ENCODE measurements at regions not wholly inside any gene's neighbourhood (a gene's known extent, or its start where the extent isn't known, plus 50 kb on each side); places are given as distances from the start of the nearest gene placed in this dataset.

DNA sequence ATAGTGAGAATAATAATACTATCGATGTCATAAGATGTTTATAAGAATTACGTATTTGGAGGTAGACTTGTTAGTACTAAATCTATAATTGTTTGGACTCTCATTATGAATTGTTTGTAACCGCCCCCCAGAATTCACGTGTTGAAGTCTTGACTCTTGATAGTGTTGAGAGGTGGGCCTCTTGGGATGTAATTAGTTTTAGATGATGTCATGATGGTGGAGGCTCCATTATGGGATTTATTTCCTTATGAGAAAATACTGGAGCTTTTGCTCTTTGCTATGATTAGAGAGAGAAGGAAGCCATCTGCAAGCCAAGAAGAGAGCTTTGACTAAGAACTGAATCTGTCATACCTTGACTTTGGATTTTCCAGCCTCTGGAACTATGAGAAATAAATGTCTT, 142.2 kb downstream of the PRDM9 start:
- no peak overlapping the region for H3K4me3 ChIP-seq
- DNase-seq (ENCODE audit: low spot score in 2 of 2): no peak
- H3K4me1 ChIP-seq: no peaks in the 10 kb centered on the region
- H3K9me3 ChIP-seq: no peaks in the 10 kb centered on the region
- in situ Hi-C loops (cut with MboI; ENCODE audit: low sequenced_read_pairs): no loop called here
- H3K36me3 ChIP-seq (replicated peaks): no peaks in the 10 kb centered on the region
- no peaks in the 10 kb centered on the region for H3K27me3 ChIP-seq (ENCODE audit: low read depth)

DNA sequence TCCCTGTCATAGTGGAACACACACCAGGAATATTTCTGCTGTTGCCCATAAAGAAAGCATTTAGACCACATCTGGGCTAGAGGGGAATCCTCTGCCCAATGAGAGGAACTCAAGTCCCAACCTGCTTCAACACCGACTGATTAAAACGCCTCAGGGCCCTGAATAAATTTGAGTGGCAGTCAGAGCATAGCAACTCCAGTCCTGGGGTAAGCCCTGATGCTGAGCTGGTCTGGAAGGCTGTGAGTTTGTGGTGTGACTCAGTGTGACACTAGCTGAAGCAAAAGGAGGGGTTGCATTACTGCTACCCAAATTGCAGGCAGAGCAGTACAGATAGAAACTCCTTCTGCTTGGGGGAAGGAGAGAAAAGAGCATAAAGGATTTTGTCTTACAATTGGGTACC, 148.3 kb downstream of the PRDM9 start:
- DNase-seq (ENCODE audit: low spot score in 2 of 2): no peak
- Histone ChIP-seq H3K4me3 (no peak overlapping the region), H3K4me1 (no peaks in the 10 kb centered on the region), H3K9me3 (no peaks in the 10 kb centered on the region), H3K36me3 (replicated peaks) (no peaks in the 10 kb centered on the region), H3K27me3 (ENCODE audit: low read depth) (no peaks in the 10 kb centered on the region)
- in situ Hi-C loops (cut with MboI; ENCODE audit: low sequenced_read_pairs): no loop called here

DNA sequence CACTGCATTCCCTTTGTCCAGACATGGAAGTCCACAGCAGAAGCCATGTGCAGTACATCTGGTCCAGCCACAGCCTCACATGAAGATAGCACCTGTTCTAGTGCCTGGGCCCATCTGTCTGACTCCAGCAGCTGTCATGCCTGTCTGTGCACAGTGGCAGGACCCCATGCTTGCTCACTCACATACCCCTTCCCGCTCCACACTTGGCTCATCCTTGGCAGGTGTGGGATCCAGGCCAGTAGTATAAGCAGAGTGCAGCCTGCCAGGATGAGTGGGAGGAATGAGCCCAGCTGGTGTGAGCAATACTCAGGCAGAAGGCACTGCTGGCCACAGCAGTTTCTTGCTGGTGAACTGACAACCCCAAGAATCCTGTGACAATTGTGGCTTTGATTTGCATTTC, 168.0 kb downstream of the PRDM9 start:
- in situ Hi-C loops (cut with MboI; ENCODE audit: low sequenced_read_pairs): no loop called here
- DNase-seq (ENCODE audit: low spot score in 2 of 2): no peak

DNA sequence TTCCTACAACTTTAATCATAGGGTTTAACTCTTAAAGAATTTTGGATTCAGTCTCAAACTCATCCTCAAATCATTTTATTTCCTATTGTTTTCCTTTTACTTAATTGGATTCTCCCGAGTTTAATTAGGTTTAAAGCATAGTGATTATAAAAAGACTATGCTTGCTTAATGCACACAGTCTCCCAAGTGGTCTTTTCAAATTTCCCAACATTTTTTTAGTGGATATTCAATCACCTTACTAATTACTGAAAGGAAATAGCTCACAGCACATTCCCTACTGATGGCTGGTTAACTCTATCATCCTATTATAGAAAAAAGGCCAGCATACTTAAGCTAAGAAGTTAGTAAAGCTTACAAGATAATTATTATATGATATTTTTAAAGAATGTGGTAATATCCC, 170.6 kb downstream of the PRDM9 start:
- Histone ChIP-seq H3K4me1 (no peaks in the 10 kb centered on the region), H3K36me3 (replicated peaks) (no peaks in the 10 kb centered on the region), H3K9me3 (no peaks in the 10 kb centered on the region), H3K27me3 (ENCODE audit: low read depth) (no peaks in the 10 kb centered on the region; the same call in 1 of the 2 replicates), H3K4me3 (no peak overlapping the region)
- in situ Hi-C loops (cut with MboI; ENCODE audit: low sequenced_read_pairs): no loop called here
- DNase-seq (ENCODE audit: low spot score in 2 of 2): no peak

More for the DNA sequence above, 168.0 kb downstream of the PRDM9 start:
- Histone ChIP-seq H3K4me3 (no peak overlapping the region), H3K27me3 (ENCODE audit: low read depth) (no peaks in the 10 kb centered on the region), H3K36me3 (replicated peaks) (no peaks in the 10 kb centered on the region), H3K9me3 (no peaks in the 10 kb centered on the region), H3K4me1 (no peaks in the 10 kb centered on the region)

DNA sequence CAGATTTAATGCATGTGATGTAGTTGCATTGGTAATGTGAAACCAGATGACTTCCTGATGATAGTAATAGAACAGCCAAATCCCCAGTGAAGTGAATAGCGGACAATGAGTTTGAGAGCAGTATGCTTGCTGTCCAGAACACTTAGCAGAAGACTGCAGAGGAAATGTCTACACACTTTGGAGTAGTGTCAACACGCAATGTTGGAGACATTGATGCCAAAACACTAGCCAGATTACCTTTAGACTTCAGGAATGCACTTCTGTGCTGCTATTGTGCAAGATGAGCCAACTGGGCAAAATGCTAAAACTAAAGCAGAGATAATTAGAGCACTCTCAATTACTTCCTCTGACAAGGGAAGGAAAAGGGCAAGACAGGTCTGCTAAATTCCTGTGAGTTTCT, 176.7 kb downstream of the PRDM9 start:
- DNase-seq (ENCODE audit: low spot score in 2 of 2): no peak
- Histone ChIP-seq H3K36me3 (replicated peaks) (no peaks in the 10 kb centered on the region), H3K4me3 (no peak overlapping the region), H3K27me3 (ENCODE audit: low read depth) (no peaks in the 10 kb centered on the region; the same call in 1 of the 2 replicates), H3K4me1 (no peaks in the 10 kb centered on the region), H3K9me3 (no peaks in the 10 kb centered on the region)
- in situ Hi-C loops (cut with MboI; ENCODE audit: low sequenced_read_pairs): no loop called here

DNA sequence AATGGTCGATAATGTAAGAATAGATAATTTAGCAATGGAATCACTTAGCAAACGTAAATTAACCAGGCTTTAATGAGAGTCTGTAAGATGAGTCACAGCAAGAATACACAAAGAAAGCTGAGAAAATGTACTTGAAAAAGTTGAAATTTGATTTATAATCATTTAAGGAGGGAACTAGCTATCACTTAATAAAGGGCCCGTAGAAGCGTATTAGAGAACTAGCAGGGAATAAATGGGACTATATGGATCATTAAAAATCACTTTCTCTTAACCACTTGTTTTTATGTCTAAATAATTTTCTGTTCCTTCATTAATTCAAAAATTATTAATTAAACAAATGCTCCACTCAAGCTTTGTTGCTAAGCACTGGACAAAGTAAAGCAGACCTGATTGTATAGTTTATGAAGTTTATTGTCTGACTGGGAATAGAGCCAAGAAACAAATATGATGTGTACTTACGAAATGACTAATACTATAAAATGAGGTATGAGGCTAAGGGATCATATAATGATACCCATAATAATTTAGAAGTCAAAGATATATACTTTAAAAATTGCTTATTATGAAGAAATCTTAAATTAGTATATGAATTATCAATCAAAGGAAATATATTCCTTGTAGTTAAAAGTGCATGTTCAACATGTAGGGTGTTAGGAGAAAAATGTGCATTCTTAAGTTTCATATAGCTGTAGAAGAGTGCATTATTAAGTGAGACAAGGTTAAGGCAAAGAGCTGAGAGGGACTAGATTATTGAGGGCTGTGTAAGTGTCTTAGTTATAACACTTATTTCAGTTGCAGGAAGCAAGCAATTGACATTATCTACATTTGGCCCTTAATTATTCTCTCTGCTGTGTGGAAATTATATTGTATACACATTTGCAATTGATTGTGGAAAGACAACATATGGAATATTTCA, 196.8 kb downstream of the PRDM9 start:
- in situ Hi-C loops (cut with MboI; ENCODE audit: low sequenced_read_pairs): no loop called here
- DNase-seq (ENCODE audit: low spot score in 2 of 2): no peak
- H3K4me1 ChIP-seq: no peaks in the 10 kb centered on the region
- H3K4me3 ChIP-seq: no peak overlapping the region
- H3K27me3 ChIP-seq (ENCODE audit: low read depth): no peaks in the 10 kb centered on the region
- no peaks in the 10 kb centered on the region for H3K9me3 ChIP-seq
- H3K36me3 ChIP-seq (replicated peaks): no peaks in the 10 kb centered on the region

DNA sequence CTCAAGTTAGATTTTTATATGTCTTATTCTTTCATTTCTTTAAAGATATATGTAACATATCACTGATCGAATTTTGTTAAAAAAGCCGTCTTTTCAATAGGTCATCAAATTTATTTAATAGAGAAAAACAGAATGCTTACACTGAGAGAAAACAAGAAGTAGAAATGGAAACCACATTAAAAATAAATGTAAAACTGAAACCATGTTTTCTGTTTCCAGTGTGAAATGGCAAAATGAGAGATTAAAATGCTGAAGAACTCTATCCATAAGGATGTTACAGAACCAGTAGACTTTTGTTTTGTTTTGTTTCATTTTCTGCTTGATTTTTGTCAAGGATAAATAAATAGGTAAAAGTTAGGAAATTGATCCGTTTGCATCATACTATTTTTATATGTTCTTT, 210.1 kb downstream of the PRDM9 start:
- no peak overlapping the region for H3K4me3 ChIP-seq
- H3K9me3 ChIP-seq: no peaks in the 10 kb centered on the region
- in situ Hi-C loops (cut with MboI; ENCODE audit: low sequenced_read_pairs): no loop called here
- no peak for DNase-seq (ENCODE audit: low spot score in 2 of 2)
- no peaks in the 10 kb centered on the region for H3K36me3 ChIP-seq (replicated peaks)
- no peaks in the 10 kb centered on the region for H3K27me3 ChIP-seq (ENCODE audit: low read depth)
- no peaks in the 10 kb centered on the region for H3K4me1 ChIP-seq

DNA sequence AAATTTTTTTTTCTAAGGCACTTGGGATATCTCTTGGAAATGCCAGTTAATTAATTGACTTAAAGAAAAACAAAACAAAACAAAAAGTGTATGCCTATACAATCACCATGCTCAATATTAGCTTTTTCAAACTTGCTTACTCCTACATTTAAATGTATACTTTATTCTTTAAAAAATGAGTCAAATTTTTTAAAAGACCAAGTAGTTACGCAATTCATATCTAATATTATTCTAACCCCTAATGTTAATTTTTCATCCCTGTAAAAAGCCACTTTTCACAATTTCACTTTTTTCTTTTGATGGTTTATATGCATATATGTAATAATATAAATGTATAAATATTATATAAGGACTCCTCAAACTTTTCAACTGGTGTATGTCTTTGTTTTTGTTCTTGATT, 211.2 kb downstream of the PRDM9 start:
- Histone ChIP-seq H3K36me3 (replicated peaks) (no peaks in the 10 kb centered on the region), H3K4me1 (no peaks in the 10 kb centered on the region), H3K9me3 (no peaks in the 10 kb centered on the region), H3K4me3 (no peak overlapping the region), H3K27me3 (ENCODE audit: low read depth) (no peaks in the 10 kb centered on the region)
- in situ Hi-C loops (cut with MboI; ENCODE audit: low sequenced_read_pairs): no loop called here
- DNase-seq (ENCODE audit: low spot score in 2 of 2): no peak

DNA sequence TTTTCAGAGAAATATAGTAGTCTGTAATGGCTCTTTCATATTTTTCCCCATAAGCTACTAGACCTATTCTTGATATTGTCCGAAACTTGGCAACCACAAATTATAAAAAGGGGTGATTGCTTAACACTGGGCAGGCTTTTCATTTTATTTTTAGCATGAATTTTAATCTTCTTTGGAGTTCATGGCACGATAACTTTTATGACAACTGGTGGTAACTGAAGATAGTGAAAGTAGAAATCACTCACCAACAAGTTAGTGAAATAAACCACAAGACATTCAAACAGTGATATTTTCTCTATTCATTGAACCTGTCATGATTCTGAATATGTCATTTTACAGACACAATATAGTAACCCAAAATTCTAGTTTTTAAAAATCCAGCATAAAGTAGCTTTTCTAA, 213.9 kb downstream of the PRDM9 start:
- in situ Hi-C loops (cut with MboI; ENCODE audit: low sequenced_read_pairs): no loop called here
- Histone ChIP-seq H3K9me3 (no peaks in the 10 kb centered on the region), H3K36me3 (replicated peaks) (no peaks in the 10 kb centered on the region), H3K4me1 (no peaks in the 10 kb centered on the region), H3K4me3 (no peak overlapping the region), H3K27me3 (ENCODE audit: low read depth) (no peaks in the 10 kb centered on the region)
- DNase-seq (ENCODE audit: low spot score in 2 of 2): no peak

DNA sequence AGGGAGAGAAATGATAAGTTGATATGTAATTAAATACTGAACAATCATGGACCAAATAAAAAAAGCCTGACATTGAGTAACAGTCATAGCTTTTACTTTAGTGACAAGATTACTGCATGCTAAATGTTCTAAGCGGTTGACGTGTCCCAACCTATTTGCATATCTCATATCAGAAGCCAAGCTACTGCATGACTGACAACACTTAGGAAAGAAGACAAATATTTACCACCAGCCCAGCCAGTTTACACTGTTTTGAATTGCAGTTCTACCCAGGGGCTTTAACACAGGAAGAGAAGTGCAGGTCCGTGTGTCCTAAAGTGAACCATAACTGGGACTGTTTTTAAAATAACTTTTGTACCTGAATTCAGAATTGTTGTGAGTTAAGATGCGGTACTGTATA, 219.9 kb downstream of the PRDM9 start:
- no peaks in the 10 kb centered on the region for H3K27me3 ChIP-seq (ENCODE audit: low read depth)
- no peaks in the 10 kb centered on the region for H3K36me3 ChIP-seq (replicated peaks)
- in situ Hi-C loops (cut with MboI; ENCODE audit: low sequenced_read_pairs): no loop called here
- DNase-seq (ENCODE audit: low spot score in 2 of 2): no peak
- no peaks in the 10 kb centered on the region for H3K4me1 ChIP-seq
- no peak overlapping the region for H3K4me3 ChIP-seq
- H3K9me3 ChIP-seq: no peaks in the 10 kb centered on the region

DNA sequence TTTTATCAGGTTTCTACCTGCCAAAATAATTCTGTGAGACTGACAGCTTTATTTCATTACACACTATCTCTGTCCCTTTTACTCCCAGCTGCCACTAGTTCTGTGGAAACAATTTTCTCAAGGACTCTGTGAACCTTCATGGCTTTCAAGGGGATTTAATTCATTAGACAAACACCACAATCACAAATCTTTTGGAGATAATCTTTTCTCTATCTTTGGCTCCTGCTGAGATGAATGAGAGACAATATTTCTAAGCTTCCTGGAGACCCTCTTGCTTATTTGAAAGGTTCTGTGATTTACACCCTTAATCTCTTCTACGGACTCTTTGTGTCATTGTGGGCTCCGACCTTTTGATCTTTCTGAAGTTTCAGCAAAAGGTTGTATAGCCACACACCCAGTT, 222.6 kb downstream of the PRDM9 start:
- no peaks in the 10 kb centered on the region for H3K4me1 ChIP-seq
- H3K27me3 ChIP-seq (ENCODE audit: low read depth): no peaks in the 10 kb centered on the region
- H3K36me3 ChIP-seq (replicated peaks): no peaks in the 10 kb centered on the region
- H3K9me3 ChIP-seq: no peaks in the 10 kb centered on the region
- DNase-seq (ENCODE audit: low spot score in 2 of 2): no peak
- no peak overlapping the region for H3K4me3 ChIP-seq
- in situ Hi-C loops (cut with MboI; ENCODE audit: low sequenced_read_pairs): no loop called here

DNA sequence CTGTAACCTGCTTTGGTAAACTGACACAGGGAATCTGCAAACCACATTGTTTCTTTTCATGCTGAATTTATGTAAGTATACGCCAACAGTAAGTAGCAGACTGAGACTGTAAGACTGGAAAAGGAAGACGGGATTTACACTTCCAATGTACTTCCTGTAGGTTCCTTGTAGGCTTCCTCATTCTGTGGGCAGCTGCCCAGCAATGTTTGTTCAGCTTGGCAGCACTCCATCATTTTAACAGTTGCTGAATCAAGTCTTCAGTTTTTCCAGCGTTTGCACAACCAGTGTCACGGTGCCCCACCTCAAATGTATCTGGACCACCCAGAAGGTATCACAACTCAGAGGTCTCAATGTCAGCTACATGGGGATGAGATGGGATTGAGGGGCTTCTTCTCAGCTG, 232.6 kb downstream of the PRDM9 start:
- in situ Hi-C loops (cut with MboI; ENCODE audit: low sequenced_read_pairs): no loop called here
- Histone ChIP-seq H3K4me1 (no peaks in the 10 kb centered on the region), H3K9me3 (no peaks in the 10 kb centered on the region), H3K4me3 (no peak overlapping the region), H3K36me3 (replicated peaks) (no peaks in the 10 kb centered on the region), H3K27me3 (ENCODE audit: low read depth) (no peaks in the 10 kb centered on the region)
- DNase-seq (ENCODE audit: low spot score in 2 of 2): no peak

DNA sequence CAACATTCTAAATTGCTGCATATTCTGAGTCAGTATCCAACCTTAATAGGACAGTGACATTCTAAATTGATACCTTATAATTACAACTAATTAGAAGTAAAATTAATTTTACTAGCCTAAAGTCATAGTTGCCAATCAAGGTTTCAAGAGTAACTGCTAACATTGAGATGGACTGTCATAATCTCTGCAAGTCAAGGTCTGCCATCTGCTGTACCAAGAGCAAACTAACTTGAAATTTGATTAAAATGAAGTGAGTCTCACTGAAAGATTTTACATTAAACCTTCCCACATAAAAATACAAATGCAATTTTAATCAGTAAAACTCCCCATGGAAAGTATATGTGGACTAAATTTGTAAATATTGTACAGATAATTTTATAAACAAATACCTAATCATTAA, 235.3 kb downstream of the PRDM9 start:
- H3K4me3 ChIP-seq: no peak overlapping the region
- in situ Hi-C loops (cut with MboI; ENCODE audit: low sequenced_read_pairs): no loop called here
- H3K27me3 ChIP-seq (ENCODE audit: low read depth): no peaks in the 10 kb centered on the region
- DNase-seq (ENCODE audit: low spot score in 2 of 2): no peak
- no peaks in the 10 kb centered on the region for H3K36me3 ChIP-seq (replicated peaks)
- no peaks in the 10 kb centered on the region for H3K9me3 ChIP-seq
- no peaks in the 10 kb centered on the region for H3K4me1 ChIP-seq

DNA sequence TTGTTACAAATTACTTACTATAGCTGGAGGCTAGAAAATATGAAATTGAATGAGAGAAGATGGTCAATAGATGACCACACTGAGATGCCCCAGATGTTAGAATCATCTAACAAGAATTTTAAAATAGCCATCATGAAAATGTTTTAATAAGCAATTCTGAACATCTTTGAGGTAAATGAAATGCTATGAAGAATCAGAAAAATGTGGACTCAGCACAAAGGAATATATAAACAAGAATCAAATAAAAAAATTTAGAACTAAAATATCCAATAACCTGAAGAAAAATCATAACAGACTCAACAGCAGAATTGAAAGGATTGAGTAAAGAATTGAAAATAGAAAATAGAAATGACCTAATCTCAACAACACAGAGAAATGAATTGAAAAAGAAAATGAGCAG, 248.5 kb downstream of the PRDM9 start:
- no peaks in the 10 kb centered on the region for H3K9me3 ChIP-seq
- DNase-seq (ENCODE audit: low spot score in 2 of 2): no peak
- in situ Hi-C loops (cut with MboI; ENCODE audit: low sequenced_read_pairs): no loop called here
- no peaks in the 10 kb centered on the region for H3K36me3 ChIP-seq (replicated peaks)
- H3K27me3 ChIP-seq (ENCODE audit: low read depth): no peaks in the 10 kb centered on the region
- H3K4me3 ChIP-seq: no peak overlapping the region
- no peaks in the 10 kb centered on the region for H3K4me1 ChIP-seq

DNA sequence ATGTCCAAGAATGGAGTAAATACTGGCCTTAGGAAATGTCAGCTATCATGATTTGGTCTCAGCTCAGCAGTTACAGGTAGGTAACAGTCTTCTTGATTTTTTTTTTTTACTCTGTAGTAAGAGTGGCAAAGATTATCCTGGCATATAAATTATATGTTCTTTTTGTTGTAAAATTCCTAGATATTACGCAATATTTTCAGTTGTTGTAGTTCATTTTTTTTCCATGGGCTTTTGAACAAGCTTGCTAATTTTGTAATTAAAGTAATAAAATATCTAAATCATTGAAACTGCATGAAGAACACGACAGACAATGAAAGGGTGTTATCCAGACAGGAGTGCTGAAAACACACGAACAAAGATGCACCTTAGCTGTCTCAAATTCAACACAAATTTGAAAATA, 249.4 kb downstream of the PRDM9 start:
- in situ Hi-C loops (cut with MboI; ENCODE audit: low sequenced_read_pairs): no loop called here
- Histone ChIP-seq H3K36me3 (replicated peaks) (no peaks in the 10 kb centered on the region), H3K4me3 (no peak overlapping the region), H3K27me3 (ENCODE audit: low read depth) (no peaks in the 10 kb centered on the region), H3K4me1 (no peaks in the 10 kb centered on the region), H3K9me3 (no peaks in the 10 kb centered on the region)
- DNase-seq (ENCODE audit: low spot score in 2 of 2): no peak
